ENCODE measurements at regions not wholly inside any gene's neighbourhood (a gene's known extent, or its start where the extent isn't known, plus 50 kb on each side); places are given as distances from the start of the nearest gene placed in this dataset.
A peak's percentile ranks its signal among the peaks of the same experiment; 100 is the strongest.
"Not testable (repeated sequence)": the region's sequence is repeated elsewhere in the genome, so short reads cannot be mapped to it uniquely, and the experiment has no call there.

DNA sequence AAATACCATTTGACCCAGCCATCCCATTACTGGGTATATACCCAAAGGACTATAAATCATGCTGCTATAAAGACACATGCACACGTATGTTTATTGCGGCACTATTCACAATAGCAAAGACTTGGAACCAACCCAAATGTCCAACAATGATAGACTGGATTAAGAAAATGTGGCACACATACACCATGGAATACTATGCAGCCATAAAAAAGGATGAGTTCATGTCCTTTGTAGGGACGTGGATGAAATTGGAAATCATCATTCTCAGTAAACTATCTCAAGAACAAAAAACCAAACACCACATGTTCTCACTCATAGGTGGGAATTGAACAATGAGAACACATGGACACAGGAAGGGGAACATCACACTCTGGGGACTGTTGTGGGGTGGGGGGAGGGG is 142.1 kb upstream of the BEND6 start:
- H3K4me3 ChIP-seq, H3K27ac ChIP-seq: not testable (repeated sequence)

DNA sequence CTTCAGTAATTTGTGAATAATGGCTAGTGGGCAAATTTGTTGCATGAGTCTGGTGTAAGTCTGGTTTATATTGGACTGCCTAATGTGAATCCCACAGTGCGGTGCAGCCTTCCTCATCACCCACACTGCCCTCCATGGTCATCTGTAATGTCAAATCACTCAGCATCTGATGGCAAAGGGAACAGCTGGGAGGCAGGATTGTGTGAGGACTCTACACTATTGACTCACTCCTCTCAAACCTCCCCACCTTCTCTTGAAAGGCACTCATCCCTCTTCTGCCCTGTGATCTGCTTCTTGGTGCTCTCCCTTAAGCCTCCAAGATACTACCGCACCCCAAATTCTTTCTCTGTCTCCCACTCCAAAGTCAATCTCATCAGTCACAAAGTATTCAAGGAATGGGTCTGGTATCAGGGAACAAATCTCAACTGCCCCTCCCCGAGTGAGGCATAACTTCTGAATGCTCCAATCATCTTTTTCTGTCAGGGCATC is 146.0 kb upstream of the BEND6 start:
- no peak overlapping the region for H3K27ac ChIP-seq
- no peak overlapping the region for H3K4me3 ChIP-seq

DNA sequence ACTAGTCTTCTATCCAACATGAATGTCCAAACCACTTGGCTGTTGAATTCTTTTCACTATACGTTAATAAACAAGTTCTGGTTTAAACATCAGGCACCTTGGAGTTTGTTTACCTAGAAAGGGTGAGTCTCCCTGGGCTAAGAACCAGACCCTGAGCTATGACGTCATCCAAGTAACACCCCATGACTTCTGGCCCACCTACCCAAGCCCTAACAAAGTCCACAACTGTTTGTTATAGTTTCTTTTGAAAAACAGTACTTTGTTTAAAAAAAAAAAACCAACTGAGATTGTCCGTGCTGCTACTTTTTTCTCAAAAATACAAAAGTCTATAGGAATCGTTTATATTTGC is 146.9 kb upstream of the BEND6 start:
- no peak overlapping the region for H3K27ac ChIP-seq

DNA sequence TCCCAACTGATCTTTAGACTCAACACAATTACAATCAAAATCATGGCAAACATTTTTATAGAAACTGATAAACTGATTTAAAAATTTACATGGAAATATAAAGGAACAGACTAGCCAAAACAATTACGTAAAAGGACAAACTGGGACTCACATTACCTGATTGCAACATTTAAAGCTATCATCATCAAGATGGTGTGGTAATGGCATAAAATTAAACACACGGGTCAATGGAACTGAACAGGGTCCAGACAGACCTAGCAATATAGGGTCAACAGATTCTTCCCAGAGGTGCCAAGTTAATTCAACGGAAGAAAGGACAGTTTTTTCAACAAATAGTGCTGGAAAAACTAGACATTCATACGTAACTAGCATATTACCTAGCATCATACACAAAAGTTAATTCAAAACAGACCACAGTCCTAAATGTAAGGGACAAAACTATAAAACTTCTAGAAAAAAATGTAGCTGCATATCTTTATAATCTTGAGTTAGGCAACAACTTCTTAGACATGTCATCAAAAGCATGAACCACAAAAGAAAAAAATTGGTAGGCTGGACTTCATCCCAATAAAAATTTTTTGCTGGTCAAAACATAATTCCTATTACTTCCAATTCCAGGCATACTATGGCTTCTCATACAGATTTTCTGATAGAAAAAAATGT is 147.4 kb upstream of the BEND6 start:
- Histone ChIP-seq H3K27ac (no peak overlapping the region), H3K4me3 (no peak overlapping the region)

More for the DNA sequence above, 146.9 kb upstream of the BEND6 start:
- H3K4me3 ChIP-seq, result no peak overlapping the region

DNA sequence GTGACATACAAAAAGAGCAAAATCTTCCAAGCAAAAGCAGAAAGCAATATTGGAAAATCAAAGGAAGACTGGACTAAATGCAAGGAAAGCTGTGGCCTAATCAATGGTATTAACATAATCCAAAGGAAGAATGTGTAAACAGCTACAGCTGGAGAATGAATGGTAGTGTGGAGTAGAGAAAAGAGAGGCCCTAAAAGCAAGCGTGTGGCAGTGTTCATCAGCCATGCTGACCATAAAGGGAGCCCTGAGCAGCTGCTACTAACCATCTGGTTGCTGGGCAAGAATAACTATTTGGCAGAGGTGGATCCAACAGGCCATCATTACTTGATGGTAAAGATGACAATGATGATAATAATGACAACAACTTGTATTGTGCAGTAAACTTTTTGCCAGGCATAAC is 148.5 kb upstream of the BEND6 start:
- Histone ChIP-seq H3K27ac (no peak overlapping the region), H3K4me3 (no peak overlapping the region)

DNA sequence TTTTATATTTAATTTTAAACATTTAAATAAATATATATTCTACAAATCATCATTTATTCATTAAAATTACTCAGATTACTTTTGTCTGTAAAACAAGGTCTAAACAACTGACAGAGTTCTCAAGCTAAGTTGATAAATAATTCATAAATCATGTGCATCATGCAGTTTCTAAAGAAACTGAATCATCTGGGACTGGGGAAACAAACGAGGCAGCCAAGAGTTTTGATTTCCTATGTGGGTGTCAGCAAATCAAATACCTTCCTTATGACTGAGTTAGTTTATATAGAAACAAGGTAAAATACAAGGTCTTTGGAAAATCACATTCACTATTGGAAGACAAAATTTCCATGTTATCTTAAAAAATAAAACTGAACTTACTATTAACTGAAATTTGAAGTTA is 149.9 kb upstream of the BEND6 start:
- H3K27ac ChIP-seq, result no peak overlapping the region

DNA sequence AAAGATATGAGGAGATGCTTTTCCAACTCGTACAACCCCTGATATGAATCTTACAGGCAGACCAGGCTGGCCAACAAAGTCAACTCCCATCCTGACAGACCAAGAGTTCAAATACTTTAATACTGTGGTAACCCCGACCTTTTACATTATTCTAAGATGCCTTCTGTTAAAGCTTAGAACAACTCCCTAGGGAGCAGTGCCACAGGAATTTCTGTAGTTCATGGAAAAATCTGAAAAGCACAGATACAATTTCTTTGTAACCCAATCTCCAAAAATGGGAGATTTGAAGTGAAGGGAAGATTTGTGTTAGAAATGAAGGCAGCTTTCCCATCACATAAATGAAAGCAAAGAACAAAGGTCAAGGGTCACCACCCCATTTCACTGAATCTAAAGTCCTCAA is 151.3 kb upstream of the BEND6 start:
- H3K27ac ChIP-seq, result no peak overlapping the region
- H3K4me3 ChIP-seq, result no peak overlapping the region

More for the DNA sequence above, 149.9 kb upstream of the BEND6 start:
- H3K4me3 ChIP-seq, result no peak overlapping the region

DNA sequence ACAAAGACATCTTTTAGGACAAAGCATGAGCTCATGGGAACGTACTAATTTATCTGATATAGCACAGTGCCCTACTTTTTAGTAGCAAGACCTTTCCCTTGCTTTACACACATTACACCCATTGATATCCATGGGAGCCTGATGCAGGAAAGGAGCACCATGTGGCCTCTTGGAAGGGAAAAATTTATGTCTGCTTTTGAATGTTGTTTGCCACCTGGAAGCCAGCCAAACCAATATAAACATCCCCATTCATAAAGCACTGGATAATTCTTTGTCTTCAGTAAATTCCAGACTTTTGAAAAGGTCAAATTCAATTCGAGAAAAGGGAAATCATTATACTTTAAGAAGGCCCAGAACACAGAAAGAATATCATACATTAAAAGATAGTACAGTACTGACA is 152.3 kb upstream of the BEND6 start:
- Histone ChIP-seq H3K27ac (no peak overlapping the region), H3K4me3 (no peak overlapping the region)

DNA sequence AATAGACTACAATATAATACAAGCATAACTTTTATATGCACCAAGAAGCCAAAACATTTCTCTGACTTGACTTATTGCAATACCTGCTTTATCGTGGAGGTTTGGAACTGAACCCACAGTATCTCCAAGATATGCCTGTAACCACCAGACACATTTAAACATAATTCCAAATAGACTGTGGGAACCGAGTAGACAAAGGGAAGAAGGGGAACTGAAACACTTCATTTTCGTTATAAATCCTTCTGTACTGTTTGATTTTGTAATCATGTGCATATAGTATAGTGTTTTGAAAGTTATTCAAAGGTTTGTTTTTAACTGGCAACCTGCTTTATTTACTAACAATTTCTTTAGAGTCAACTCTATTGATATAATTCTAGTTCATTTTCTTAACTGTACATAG is 154.9 kb upstream of the BEND6 start:
- Histone ChIP-seq H3K4me3 (no peak overlapping the region), H3K27ac (no peak overlapping the region)

DNA sequence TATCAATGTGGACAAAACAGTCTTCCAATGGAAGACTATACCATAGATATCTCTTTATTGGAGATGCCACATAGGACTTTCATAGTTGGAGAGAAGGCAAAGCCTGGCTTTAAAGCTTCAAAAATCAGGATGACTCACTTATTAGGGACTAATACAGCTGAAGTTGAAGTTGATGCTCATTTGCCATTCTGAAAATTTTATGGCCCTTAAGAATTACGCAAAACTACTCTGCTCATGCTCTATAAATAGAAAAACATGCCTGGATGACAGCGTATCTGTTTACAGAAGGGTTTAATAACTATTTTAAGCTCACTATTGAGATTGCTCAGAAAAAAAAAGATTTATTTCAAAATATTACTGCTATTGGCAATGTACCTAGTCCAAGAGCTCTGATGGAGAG is 155.5 kb upstream of the DST start:
- peak overlapping the region in 1 of 21 experiments; percentile 29 for H3K27ac ChIP-seq
- no peak overlapping the region for H3K4me3 ChIP-seq

DNA sequence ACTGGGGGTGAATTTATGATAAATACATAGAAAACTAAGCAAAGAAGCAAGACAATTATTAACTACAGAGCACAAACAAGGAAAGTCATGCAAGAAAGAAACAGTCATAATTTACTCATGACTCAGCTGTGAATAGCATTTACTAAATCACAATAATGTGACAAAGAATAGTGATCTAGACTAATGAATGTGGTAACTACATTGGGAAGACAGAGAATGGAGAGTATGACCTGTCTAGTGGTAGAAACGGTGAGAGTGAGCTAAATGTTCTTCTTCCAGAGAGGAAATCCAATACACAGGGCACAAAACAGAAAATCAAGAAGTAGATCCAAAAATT is 153.5 kb upstream of the DST start:
- Histone ChIP-seq H3K4me3 (no peak overlapping the region), H3K27ac (no peak overlapping the region)

DNA sequence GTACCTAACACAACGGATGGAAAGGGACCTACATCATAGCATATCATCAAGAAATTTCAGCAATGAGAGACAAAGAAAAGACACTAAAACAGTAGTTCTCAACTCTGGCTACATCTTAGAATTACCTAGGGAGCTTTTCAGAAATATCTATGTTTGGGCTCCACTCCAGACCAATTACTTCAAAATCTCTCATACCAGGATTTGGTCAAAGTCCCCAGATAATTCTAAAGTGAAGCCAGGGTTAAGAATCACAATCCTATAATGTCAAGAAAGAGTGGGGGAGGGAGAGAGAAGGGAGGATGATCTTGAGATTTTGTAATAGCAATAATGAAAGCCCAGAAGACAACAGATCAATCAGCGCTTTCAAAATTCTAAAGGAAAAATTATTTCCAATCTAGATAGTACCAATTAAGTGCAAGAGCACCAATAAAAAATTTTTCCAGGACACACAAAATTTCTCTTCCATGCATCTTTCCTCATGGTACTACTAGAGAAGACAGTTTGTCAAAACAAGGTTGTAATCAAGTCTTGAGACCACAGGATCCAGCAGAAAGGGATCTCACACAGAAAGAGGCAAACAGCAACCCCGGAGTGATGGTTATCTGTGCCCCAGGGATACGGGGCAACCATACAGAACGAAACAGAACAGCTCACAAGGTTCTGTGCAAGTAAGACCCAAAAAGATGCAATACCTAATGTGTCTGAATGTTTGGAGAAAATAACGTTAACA is 152.9 kb upstream of the DST start:
- no peak overlapping the region for H3K27ac ChIP-seq

DNA sequence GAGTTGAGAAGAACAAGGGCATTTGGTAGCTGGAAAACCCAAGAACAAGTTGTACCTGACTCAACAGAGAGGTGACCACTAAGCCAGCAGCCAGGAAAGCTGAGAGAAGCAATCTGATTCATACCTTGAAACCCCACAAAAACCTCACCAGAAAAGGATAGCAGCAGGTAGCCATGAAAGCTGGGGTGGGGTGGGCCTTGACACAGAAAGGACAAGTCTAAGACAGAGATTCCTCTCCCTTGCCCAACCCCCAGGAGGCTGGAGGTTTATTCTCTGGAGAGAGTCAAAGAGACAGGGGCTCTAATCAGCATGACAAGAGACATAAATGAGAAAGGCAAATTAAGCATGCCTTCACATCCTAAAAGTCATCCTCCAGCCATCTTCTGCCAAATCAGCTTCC is 151.7 kb upstream of the DST start:
- no peak overlapping the region for H3K4me3 ChIP-seq
- H3K27ac ChIP-seq, result no peak overlapping the region

More for the DNA sequence above, 152.9 kb upstream of the DST start:
- no peak overlapping the region for H3K4me3 ChIP-seq

DNA sequence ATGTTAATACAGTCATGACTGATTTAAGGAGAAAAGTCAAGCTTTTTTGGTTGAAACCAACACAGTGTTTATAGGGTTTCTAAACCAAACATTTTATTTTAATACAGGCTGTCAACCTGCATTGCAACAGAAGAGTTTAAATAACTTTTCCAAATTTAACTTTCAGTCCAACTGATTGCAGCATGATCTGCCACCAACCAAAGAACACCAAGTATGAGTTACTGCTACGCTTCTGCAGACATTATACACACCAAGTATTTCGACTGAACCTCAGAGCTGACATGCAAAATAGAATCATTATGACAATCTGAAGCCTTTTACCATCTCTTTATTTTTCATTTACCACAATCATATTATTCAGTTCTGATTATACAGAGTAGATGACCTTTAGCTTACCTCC is 151.2 kb upstream of the DST start:
- no peak overlapping the region for H3K27ac ChIP-seq
- H3K4me3 ChIP-seq, result no peak overlapping the region

DNA sequence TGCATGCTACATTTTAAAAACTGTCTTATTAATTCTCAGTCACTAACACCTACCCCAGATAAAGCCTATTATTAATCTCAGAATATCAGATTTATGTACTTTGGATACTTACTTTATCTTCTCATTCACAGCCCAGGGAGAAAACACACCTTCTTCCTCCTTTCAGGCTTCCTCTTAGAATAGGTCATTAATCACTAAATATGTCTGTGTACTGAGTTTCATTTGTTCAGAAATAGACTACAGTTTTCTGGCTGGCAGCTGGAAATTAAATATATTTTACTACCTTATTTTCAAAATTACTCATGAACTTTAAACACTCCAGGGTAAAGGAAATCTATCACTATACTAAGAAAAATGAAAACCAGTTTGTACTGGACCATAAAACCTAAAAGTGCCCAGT is 147.7 kb upstream of the DST start:
- H3K4me3 ChIP-seq, result no peak overlapping the region
- no peak overlapping the region for H3K27ac ChIP-seq

DNA sequence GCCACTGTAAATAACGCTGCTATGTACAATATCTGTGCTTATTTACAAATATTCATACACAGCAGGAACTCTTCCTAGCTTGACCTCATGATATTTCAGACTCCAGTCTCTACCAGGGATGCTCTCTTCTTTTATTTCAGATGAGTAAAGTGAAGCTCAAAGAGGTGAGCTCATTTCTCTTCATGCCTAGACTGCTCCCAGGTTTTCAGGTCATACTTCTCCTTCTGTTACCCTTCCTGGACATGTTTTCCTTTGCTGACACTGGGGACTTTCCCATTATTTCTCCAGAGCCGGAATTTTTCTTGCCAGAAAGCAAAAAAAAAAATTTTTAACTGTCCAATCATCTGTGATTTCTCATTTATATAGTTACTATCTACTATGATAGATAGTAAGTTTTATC is 147.2 kb upstream of the DST start:
- Histone ChIP-seq H3K4me3 (no peak overlapping the region), H3K27ac (no peak overlapping the region)

DNA sequence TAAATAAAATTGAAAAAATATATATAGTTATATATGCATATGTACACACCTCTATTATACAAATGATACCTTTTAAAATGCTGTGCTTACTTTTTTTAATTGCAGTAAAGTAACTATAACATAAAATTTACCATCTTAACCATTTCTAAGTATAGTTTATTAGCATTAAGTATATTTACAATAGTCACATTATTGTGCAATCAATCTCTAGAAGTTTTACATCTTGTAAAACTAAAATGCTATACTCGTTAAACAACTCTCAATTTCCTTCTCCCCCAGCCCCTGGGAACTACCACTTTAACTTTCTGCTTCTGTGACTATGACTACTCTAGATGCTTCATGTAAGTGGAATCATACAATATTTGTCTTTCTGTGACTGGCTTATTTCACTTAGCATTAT is 146.7 kb upstream of the DST start:
- H3K27ac ChIP-seq, result no peak overlapping the region
- no peak overlapping the region for H3K4me3 ChIP-seq

DNA sequence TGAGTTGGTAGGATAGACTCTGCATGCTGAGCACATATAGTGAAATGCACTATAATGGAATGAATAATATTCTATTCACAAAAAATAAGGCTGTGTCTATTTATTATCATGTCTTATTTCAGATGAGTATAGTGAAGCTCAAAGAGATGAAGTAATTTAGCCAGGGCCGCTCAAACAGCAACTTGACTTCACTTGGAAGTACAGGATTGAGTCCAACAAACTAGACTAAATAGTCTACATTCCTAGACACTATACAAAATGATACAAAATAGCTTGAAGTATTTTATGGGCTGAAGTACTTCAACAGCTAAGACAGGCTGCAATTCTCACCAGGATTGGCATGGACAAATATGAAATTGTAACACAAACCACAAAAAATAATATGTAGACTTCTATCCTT is 144.5 kb upstream of the DST start:
- Histone ChIP-seq H3K27ac (no peak overlapping the region), H3K4me3 (no peak overlapping the region)

DNA sequence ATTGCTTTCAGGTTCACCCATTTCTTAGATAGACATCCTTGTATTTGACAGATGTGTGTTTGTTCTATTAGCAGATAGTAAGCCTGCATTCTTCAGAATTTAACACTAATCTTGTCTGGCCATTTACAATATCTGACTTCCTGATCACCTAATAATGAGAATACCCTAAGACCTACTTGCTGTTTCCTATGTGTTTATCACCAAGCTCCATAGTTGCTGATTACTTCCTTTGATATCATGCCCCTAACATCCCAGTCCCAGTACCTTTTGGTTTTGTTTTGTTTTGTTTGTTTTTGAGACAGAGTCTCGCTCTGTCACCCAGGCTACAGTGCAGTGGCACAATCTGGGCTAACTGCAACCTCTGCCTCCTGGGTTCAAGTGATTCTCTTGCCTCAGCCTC is 143.6 kb upstream of the DST start:
- no peak overlapping the region for H3K4me3 ChIP-seq
- H3K27ac ChIP-seq, result no peak overlapping the region

DNA sequence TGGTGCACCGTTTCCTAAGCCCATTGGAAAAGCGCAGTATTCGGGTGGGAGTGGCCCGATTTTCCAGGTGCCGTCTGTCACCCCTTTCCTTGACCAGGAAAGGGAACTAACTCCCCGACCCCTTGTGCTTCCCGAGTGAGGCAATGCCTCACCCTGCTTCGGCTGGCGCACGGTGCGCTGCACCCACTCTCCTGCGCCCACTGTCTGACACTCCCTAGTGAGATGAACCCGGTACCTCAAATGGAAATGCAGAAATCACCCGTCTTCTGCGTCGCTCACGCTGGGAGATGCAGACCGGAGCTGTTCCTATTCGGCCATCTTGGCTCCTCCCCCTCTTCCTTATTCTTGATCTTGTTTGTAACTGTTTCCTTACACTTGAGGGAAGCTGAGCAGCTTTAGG is 142.8 kb upstream of the DST start:
- peak overlapping the region in 1 of 7 experiments; percentile 28 for H3K4me3 ChIP-seq
- H3K27ac ChIP-seq, result not testable (repeated sequence)

DNA sequence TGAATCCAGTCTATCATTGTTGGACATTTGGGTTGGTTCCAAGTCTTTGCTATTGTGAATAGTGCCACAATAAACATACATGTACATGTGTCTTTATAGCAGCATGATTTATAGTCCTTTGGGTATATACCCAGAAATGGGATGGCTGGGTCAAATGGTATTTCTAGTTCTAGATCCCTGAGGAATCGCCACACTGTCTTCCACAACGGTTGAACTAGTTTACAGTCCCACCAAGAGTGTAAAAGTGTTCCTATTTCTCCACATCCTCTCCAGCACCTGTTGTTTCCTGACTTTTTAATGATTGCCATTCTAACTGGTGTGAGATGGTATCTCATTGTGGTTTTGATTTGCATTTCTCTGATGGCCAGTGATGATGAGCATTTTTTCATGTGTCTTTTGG is 137.4 kb upstream of the DST start:
- H3K4me3 ChIP-seq, H3K27ac ChIP-seq: not testable (repeated sequence)

DNA sequence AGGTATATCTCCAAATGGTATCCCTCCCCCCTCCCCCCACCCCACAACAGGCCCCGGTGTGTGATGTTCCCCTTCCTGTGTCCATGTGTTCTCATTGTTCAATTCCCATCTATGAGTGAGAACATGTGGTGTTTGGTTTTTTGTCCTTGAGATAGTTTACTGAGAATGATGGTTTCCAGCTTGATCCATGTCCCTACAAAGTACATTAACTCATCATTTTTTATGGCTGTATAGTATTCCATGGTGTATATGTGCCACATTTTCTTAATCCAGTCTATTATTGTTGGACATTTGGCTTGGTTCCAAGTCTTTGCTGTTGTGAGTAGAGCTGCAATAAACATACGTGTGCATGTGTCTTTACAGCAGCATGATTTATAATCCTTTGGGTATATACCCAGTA is 135.8 kb upstream of the DST start:
- not testable (repeated sequence) for H3K27ac ChIP-seq, H3K4me3 ChIP-seq

Measured in skin epidermis (tissue), 12 donors.